RWPE2 (cell line): ENCODE measurements at regions not wholly inside any gene's neighbourhood (a gene's known extent, or its start where the extent isn't known, plus 50 kb on each side); places are given as distances from the start of the nearest gene placed in this dataset.
"Not testable (repeated sequence)": the region's sequence is repeated elsewhere in the genome, so short reads cannot be mapped to it uniquely, and the experiment has no call there.

Experiments used
- ATAC-seq: fragments of 200-7000 bp; cut with Tn5 transposase; 3 replicates; pipeline ENCODE4 v1.9.1; 2021; ENCODE audit warnings: low read depth
- DNase-seq: peaks from one replicate; pipeline ENCODE4 v3.0.0-alpha.2; 2020; ENCODE audit warnings: low spot score
- H3K27ac ChIP-seq: fragments of 450-650 bp; 2 replicates; pipeline ENCODE4 v1.5.1; 2017; ENCODE audit warnings: mild to moderate bottlenecking; ENCODE audit not compliant: poor library complexity, severe bottlenecking
- H3K27me3 ChIP-seq: fragments of 250-450 bp; sonication (Bioruptor Pico); 2 replicates; pipeline ENCODE4 v1.5.1; 2021; ENCODE audit warnings: mild to moderate bottlenecking, moderate library complexity; ENCODE audit not compliant: insufficient read depth, poor library complexity, severe bottlenecking
- H3K36me3 ChIP-seq: fragments of 250-450 bp; sonication (Bioruptor Pico); 2 replicates; pipeline ENCODE4 v1.5.1; 2020; ENCODE audit warnings: low read depth, mild to moderate bottlenecking, moderate library complexity
- H3K4me1 ChIP-seq: fragments of 250-450 bp; sonication (Bioruptor Pico); 2 replicates; pipeline ENCODE4 v1.5.1; 2021; ENCODE audit warnings: mild to moderate bottlenecking, moderate library complexity; ENCODE audit not compliant: insufficient read depth, poor library complexity, severe bottlenecking
- H3K4me3 ChIP-seq: fragments of 250-450 bp; sonication (Bioruptor Pico); 2 replicates; pipeline ENCODE4 v1.5.1; 2021; ENCODE audit warnings: mild to moderate bottlenecking, moderate library complexity; ENCODE audit not compliant: severe bottlenecking
- H3K9me3 ChIP-seq: fragments of 250-450 bp; sonication (Bioruptor Pico); 2 replicates; pipeline ENCODE4 v1.5.1; 2021; ENCODE audit warnings: mild to moderate bottlenecking, moderate library complexity; ENCODE audit not compliant: severe bottlenecking
- TF ChIP-seq, protein P1 (sequence below): fragments of 450-650 bp; IDR thresholded peaks from one replicate; pipeline ENCODE4 v1.5.1; 2017; ENCODE audit warnings: mild to moderate bottlenecking, moderate library complexity; ENCODE audit not compliant: poor library complexity, severe bottlenecking

GRCh38 chr3:55146216-55146615, 218.4 kb upstream of the LRTM1 start:
- H3K4me1 ChIP-seq: no peaks in the 10 kb centered on the region
- no peak overlapping the region for H3K4me3 ChIP-seq
- no peaks in the 10 kb centered on the region for H3K9me3 ChIP-seq
- ATAC-seq (no peak), DNase-seq (no peak)
- no peak overlapping the region for H3K27ac ChIP-seq
- peaks cover 6% of the 10 kb centered on the region for H3K27me3 ChIP-seq
- TF ChIP-seq, protein P1, sequence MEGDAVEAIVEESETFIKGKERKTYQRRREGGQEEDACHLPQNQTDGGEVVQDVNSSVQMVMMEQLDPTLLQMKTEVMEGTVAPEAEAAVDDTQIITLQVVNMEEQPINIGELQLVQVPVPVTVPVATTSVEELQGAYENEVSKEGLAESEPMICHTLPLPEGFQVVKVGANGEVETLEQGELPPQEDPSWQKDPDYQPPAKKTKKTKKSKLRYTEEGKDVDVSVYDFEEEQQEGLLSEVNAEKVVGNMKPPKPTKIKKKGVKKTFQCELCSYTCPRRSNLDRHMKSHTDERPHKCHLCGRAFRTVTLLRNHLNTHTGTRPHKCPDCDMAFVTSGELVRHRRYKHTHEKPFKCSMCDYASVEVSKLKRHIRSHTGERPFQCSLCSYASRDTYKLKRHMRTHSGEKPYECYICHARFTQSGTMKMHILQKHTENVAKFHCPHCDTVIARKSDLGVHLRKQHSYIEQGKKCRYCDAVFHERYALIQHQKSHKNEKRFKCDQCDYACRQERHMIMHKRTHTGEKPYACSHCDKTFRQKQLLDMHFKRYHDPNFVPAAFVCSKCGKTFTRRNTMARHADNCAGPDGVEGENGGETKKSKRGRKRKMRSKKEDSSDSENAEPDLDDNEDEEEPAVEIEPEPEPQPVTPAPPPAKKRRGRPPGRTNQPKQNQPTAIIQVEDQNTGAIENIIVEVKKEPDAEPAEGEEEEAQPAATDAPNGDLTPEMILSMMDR: no peak
- no peaks in the 10 kb centered on the region for H3K36me3 ChIP-seq

DNA sequence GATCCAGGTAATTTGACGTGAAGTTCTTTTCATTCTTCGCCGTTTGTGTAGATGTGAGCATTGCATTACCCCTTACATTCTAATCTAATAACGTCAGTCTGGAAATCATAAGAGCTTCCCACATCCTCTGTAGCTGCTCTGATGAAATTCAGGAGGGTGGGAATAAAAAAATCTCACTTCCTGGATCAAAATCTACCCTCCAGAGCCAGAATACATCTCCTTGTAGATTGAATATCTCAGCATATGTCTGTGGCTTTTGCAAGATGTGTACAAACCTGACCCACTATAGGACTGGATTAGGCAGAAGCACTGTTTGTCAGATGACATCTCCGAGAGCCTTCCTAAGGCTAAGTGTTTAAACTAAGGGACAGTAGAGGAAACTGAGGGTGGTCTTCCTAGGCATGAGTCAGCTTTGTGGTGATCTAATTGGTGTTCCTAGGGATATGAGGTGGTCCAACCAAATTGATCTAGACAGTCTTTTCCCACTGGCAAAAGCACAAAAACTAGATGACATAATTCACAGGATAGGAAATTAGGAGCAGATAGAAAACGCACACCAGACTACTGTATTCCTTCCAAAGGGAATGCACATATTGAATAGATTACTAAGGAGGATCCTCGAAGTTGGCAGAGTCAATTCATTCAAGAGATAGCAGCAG, 216.3 kb upstream of the LRTM1 start:
- DNase-seq (no peak), ATAC-seq (peak; percentile 56; the same call in 2 of the 3 replicates)
- no peaks in the 10 kb centered on the region for H3K9me3 ChIP-seq
- peaks cover 4% of the 10 kb centered on the region for H3K27me3 ChIP-seq
- H3K4me3 ChIP-seq: no peak overlapping the region
- H3K4me1 ChIP-seq: no peaks in the 10 kb centered on the region
- no peaks in the 10 kb centered on the region for H3K36me3 ChIP-seq
- H3K27ac ChIP-seq: peak overlapping the region; percentile 18
- TF ChIP-seq, protein P1: no peak

DNA sequence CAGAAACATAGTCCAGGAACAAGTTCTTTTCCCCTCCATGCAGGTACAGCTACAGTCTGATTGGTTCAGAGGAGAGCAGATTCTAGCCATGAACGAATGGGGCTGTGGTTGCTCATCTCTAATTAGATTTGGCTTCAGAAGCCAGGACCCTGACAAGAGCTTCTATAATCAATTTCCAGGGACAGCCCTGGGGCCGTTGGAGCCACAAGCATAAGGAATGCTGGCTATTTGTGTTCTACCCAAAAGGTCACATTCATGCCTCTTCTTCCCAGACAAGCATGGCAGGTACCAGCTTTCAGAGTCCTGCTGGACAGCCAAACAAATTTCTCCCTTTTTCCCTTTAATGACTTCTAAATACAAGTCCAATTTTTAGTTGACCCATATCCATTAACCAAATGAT, 215.5 kb upstream of the LRTM1 start:
- Histone ChIP-seq H3K27ac (peak overlapping the region; percentile 18), H3K27me3 (peaks cover 4% of the 10 kb centered on the region), H3K4me1 (no peaks in the 10 kb centered on the region), H3K4me3 (no peak overlapping the region), H3K36me3 (no peaks in the 10 kb centered on the region), H3K9me3 (no peaks in the 10 kb centered on the region)
- TF ChIP-seq, protein P1: no peak
- DNase-seq: no peak
- ATAC-seq: no peak

GRCh38 chr3:55136291-55136690, 208.4 kb upstream of the LRTM1 start:
- H3K27ac ChIP-seq, H3K9me3 ChIP-seq, H3K4me1 ChIP-seq, ATAC-seq, DNase-seq, H3K27me3 ChIP-seq, H3K36me3 ChIP-seq, H3K4me3 ChIP-seq: not testable (repeated sequence)

DNA sequence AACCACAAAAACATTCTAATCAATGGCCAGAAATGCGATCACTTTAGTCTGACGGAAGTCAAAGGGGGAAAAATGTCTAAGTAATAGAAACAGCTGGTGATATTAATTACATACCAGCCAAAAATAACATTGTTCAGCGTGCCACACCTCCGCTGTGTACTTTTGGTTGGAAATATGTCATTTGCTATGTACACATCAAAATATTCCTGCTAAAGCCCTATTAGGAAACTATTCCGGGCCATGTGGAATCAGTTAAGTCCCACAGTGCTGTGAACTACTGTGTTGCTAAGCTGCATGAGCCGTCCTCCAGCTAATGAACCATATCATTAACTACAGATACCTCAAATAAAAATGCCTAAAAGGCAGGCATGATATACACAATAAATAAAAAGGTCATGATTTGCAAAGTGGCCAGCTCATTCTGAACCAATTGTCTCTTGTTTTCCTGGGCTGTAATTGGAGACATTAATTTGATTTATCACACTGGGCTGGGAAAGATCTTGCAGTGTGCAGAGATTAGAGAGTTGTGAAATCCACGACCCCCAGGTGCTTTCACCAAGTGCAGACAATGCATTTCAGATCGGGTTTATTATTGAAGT, 200.5 kb upstream of the LRTM1 start:
- peaks cover 7% of the 10 kb centered on the region for H3K27me3 ChIP-seq
- no peaks in the 10 kb centered on the region for H3K4me1 ChIP-seq
- no peak for ATAC-seq
- no peak overlapping the region for H3K4me3 ChIP-seq
- H3K27ac ChIP-seq: no peak overlapping the region
- H3K36me3 ChIP-seq: no peaks in the 10 kb centered on the region
- TF ChIP-seq, protein P1: no peak
- no peak for DNase-seq
- no peaks in the 10 kb centered on the region for H3K9me3 ChIP-seq
